ENCODE measurements at regions not wholly inside any gene's neighbourhood (a gene's known extent, or its start where the extent isn't known, plus 50 kb on each side); places are given as distances from the start of the nearest gene placed in this dataset.

Small RNA genes lying in the stretch of these regions (small RNA-seq; reads per million reads assigned to genes)
- 0 reads per million in 7 experiments for gene AC113367.2
- gene RNU7-53P, result 0 to 33.2 (median 2.3) reads per million in 7 experiments
